Esophagus squamous epithelium (tissue), 5 donors: ENCODE measurements at regions not wholly inside any gene's neighbourhood (a gene's known extent, or its start where the extent isn't known, plus 50 kb on each side); places are given as distances from the start of the nearest gene placed in this dataset.
"Not testable (repeated sequence)": the region's sequence is repeated elsewhere in the genome, so short reads cannot be mapped to it uniquely, and the experiment has no call there.

Source experiments
- DNase-seq: peaks from one replicate; lab custom pipeline; 2025; lab: John Stamatoyannopoulos, UW
- H3K27ac ChIP-seq, 4 donors: fragments of 200-600 bp; sonication (generic); one replicate each; pipeline ENCODE4 v1.5.1; 2016 to 2019; ENCODE audit warnings: mild to moderate bottlenecking in 1 of 4
- H3K27me3 ChIP-seq, 4 donors: fragments of 200-600 bp; sonication (generic); 1 replicate in 3 of 4; 2 replicates in 1 of 4; pipeline versions ENCODE4 v1.5.1 to v1.6.0; 2017 to 2021; ENCODE audit warnings: antibody characterized with exemption in 1 of 4
- H3K36me3 ChIP-seq, 3 donors: fragments of 200-600 bp; sonication (generic); one replicate each; pipeline ENCODE4 v1.5.1; 2016 to 2019
- H3K4me1 ChIP-seq, 3 donors: fragments of 200-600 bp; sonication (generic); one replicate each; pipeline ENCODE4 v1.5.1; 2017 to 2019
- H3K4me3 ChIP-seq, 4 donors: fragments of 200-600 bp; sonication (generic); 1 replicate in 3 of 4; 2 replicates in 1 of 4; pipeline ENCODE4 v1.5.1; 2016 to 2019; ENCODE audit warnings: mild to moderate bottlenecking in 2 of 4, moderate library complexity in 1 of 4
- H3K9me3 ChIP-seq, 3 donors: fragments of 200-600 bp; sonication (generic); one replicate each; pipeline ENCODE4 v1.5.1; 2016 to 2019
- POLR2A ChIP-seq, 4 donors: fragments of 450-650 bp; IDR thresholded peaks; one replicate each; pipeline ENCODE4 v1.6.1; 2017; ENCODE audit warnings: antibody characterized with exemption in 4 of 4, mild to moderate bottlenecking in 4 of 4, moderate library complexity in 3 of 4
- WGBS, 2 donors: methylation state at CpG; one replicate each; pipeline ENCODE4 v1.1.5; 2018; 5-methylcytosine and 5-hydroxymethylcytosine counted together
- intact Hi-C: fragments of 100-400 bp; cut with DNase I; formaldehyde crosslinking; loops from one replicate; pipeline ENCODE4 v1.15.0; 2022
- TF ChIP-seq, protein P1 (sequence below), 6 experiments: fragments of 450-650 bp in 4 of 6; fragments of 200-600 bp in 2 of 6; sonication (generic) in 2 of 6; IDR thresholded peaks; one replicate each; pipeline ENCODE4 v1.5.1; 2016 to 2019; ENCODE audit warnings: antibody characterized with exemption in 6 of 6, mild to moderate bottlenecking in 4 of 6, moderate library complexity in 4 of 6
- donor health status: DM: yes; HTN: yes; CAD: no.

DNA sequence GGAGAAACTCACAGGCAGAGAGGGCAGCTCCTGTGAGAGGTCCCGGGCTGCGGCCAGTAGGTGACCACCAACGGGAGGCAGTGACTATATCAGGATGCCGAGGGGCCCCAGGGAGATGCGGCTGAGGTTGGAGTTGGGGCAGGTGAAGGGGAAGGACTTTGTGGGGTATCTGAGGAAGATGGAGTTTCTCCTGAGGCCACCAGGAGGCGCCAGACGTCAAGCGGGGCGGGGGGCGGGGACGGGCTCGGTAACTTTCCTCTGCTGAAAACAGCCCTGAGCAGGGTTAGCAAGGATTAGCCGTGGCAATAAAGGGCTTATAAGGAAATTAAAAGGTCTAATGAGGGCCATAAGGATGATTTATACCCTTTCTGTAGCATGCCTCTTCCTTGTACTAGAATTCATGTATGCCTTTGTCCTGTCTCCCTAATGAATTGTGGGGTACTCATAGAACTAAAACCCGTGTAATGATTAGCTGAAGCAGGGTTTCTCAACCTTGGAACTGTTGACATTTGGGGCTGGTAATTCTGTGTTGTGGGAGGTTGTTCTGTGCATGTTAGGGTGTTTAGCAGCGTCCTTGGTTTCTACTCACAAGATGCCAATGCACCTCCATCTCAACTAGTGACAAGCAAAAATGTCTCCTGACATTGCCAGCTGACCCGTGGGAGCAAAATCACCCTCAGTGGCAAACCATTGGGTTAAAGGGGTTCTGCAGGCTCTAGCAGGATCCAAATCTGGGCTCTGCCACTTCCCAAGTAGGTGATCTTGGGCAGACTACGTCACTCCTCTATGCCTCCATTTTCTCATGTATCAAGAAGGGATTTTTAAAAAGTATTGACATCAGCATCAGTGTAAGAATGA lies 74.8 kb upstream of the GRIN2A start:
- H3K36me3 ChIP-seq: no peaks in the 10 kb centered on the region
- no peaks in the 10 kb centered on the region for H3K9me3 ChIP-seq
- peaks cover 5 to 24% (median 15%) of the 10 kb centered on the region in 3 donors for H3K4me1 ChIP-seq
- H3K27ac ChIP-seq: peak overlapping the region in 3 of 4 donors; percentile 11 to 44 (median 41)
- H3K4me3 ChIP-seq: no peak overlapping the region
- TF ChIP-seq, protein P1, sequence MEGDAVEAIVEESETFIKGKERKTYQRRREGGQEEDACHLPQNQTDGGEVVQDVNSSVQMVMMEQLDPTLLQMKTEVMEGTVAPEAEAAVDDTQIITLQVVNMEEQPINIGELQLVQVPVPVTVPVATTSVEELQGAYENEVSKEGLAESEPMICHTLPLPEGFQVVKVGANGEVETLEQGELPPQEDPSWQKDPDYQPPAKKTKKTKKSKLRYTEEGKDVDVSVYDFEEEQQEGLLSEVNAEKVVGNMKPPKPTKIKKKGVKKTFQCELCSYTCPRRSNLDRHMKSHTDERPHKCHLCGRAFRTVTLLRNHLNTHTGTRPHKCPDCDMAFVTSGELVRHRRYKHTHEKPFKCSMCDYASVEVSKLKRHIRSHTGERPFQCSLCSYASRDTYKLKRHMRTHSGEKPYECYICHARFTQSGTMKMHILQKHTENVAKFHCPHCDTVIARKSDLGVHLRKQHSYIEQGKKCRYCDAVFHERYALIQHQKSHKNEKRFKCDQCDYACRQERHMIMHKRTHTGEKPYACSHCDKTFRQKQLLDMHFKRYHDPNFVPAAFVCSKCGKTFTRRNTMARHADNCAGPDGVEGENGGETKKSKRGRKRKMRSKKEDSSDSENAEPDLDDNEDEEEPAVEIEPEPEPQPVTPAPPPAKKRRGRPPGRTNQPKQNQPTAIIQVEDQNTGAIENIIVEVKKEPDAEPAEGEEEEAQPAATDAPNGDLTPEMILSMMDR (IDR thresholded peaks at IDR 0.05): peak; percentile 54 to 91 (median 72)
- no peak for TF ChIP-seq POLR2A (IDR thresholded peaks at IDR 0.05)
- no peak for DNase-seq
- intact Hi-C loops: no loop called here
- 5 to 17% methylated on average over 13 to 16 of the region's 17 CpGs for WGBS, 2 donors
- peaks cover 0 to 16% (median 0%) of the 10 kb centered on the region in 4 donors for H3K27me3 ChIP-seq

DNA sequence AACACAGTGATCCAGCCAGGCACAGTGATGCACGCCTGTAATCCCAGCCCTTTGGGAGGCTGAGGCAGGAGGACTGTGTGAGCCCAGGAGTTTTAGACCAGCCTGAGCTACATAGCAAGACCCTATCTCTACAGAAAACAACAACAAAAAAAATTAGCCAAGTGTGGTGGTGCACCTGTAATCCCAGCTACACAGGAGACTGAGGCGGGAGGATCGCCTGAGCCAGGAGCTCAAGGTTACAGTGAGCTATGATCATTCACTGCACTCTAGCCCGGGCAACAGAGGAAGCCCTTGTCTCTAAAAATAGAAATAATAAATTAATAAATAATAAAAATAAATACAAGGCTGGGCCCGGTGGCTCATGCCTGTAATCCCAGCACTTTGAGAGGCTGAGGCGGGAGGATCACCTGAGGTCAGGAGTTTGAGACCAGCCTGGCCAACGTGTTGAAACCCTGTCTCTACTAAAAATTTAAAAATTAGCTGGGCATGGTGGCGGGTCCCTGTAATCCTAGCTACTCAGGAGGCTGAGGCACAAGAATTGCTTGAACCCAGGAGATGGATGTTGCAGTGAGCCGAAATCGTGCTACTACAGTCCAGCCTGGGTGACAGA lies 75.5 kb upstream of the GRIN2A start:
- H3K9me3 ChIP-seq, DNase-seq, intact Hi-C loops, H3K27me3 ChIP-seq, H3K4me3 ChIP-seq, H3K36me3 ChIP-seq: not testable (repeated sequence)
- Histone ChIP-seq H3K4me1 (peaks cover 5 to 24% (median 15%) of the 10 kb centered on the region in 3 donors), H3K27ac (peak overlapping the region in 3 of 4 donors; percentile 11 to 44 (median 41))
- WGBS, 2 donors: 83 to 85% methylated on average over 8 to 10 of the region's 10 CpGs

DNA sequence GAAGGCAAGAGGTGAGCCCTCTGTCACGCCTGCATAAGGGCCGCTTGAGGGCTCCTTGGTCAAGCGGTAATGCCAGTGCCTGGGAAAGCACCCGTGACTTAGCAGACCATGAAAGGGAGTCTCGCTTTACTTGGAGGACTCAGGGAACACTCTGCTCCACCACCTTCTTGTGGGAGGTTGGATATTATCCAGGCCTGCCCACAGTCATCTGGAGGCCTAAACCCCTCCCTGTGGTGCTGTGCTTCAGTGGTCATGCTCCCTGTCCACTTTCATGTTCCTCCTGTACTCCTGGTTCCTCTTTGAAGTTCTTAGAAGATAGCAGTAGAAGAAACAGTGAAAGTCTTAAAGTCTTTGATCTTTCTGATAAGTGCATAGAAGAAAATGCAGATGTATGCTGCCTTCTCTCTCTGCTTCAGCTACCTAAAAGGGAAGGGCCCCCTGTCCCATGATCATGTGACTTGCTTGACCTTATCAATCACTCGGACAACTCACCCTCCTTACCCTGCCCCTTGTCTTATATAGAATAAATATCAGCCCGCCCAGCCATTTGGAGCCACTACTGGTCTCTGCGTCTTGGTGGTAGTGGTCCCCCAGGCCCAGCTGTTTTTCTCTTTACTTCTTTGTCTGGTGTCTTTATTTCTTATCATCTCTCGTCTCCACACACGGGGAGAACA lies 76.8 kb upstream of the GRIN2A start:
- H3K9me3 ChIP-seq, H3K4me3 ChIP-seq, intact Hi-C loops, H3K27ac ChIP-seq, H3K27me3 ChIP-seq, DNase-seq, H3K36me3 ChIP-seq: not testable (repeated sequence)
- WGBS, 2 donors: 74 to 80% methylated on average over 9 to 10 of the region's 10 CpGs
- peaks cover 5 to 24% (median 15%) of the 10 kb centered on the region in 3 donors for H3K4me1 ChIP-seq

DNA sequence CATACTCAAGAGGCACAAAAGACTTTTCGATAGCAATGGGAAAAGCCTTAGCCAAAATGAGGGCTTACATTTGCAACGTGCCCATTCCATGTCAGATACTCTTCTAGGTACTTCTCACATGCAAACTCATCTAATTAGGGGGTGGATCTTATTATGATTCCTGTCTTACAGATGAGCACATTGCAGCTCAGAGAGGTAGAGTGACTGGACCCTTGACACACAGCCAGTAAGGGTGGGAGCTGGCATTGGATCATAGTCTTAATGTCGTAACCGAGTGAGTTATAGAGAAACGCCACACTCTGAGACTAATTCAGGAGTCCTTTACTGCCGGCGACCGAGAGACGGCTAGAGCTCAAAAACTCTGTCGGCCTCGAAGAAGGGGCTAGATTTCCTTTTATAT lies 78.8 kb upstream of the GRIN2A start:
- WGBS, 2 donors: 34 to 67% methylated on average over 11 of the region's 11 CpGs
- Histone ChIP-seq H3K4me3 (no peak overlapping the region), H3K27ac (no peak overlapping the region), H3K4me1 (peaks cover 5 to 17% (median 15%) of the 10 kb centered on the region in 3 donors), H3K36me3 (no peaks in the 10 kb centered on the region), H3K27me3 (no peaks in the 10 kb centered on the region), H3K9me3 (no peaks in the 10 kb centered on the region)
- intact Hi-C loops: no loop called here
- TF ChIP-seq POLR2A (IDR thresholded peaks at IDR 0.05): no peak
- TF ChIP-seq, protein P1 (IDR thresholded peaks at IDR 0.05): no peak
- DNase-seq: no peak

DNA sequence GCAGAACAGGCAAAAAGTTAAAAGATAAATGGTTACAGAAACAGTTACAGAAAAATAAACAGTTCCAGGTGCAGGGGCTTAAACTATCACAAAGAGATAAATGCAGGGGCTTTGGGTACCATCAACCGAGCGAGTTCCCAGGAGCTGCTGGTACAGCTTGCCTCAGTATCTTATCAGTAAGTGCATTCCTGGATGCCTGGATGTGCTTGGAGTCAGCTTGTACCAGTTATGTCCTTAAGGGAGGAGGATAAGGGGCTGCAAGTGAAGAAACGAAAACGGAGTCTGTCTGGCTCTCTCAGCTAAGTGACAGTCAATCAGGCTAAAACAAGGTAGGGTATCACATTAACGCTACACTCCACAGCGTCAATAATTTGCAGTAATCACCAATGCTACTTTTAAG lies 79.3 kb upstream of the GRIN2A start:
- WGBS, 2 donors: 52 to 70% methylated on average over 6 of the region's 6 CpGs
- DNase-seq, H3K36me3 ChIP-seq, H3K27ac ChIP-seq, H3K9me3 ChIP-seq, H3K4me3 ChIP-seq, H3K27me3 ChIP-seq, intact Hi-C loops: not testable (repeated sequence)
- peaks cover 5 to 13% (median 11%) of the 10 kb centered on the region in 3 donors for H3K4me1 ChIP-seq

DNA sequence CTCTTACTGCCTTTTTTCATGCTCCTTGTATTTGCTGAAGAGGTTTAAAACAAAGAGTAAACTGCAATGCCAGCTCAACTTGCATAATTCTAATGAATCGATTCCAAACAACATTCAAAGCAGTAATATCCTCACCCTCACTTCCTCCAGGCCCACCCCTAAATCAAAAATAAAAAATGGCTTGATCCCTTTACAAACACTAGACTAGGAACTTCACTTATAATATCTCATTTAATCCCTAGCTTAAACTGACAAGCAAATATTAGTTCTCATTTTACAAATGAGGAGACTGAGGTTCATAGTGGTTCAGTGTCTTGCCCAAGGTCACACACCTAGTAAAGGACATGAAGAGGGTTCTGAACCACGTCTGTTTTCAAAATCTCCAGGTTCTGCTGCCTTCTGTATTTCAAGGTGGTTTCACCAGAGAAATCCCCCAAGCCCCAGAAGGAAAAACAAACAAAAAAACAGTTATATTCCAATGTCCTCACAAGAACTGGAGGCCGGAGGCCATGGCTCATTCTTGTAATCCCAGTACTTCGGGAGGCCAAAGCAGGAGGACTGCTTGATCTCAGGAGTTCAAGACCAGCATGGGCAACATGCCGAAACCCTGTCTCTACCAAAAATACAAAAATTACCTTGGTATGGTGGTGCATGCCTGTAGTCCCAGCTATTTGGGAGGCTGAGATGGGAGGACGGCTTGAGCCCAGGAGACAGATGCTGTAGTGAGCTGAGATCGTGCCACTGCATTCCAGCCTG lies 80.3 kb upstream of the GRIN2A start:
- 80 to 81% methylated on average over 7 of the region's 7 CpGs for WGBS, 2 donors
- Histone ChIP-seq H3K4me1 (peaks cover 0 to 2% (median 2%) of the 10 kb centered on the region in 3 donors), H3K36me3 (no peaks in the 10 kb centered on the region), H3K4me3 (no peak overlapping the region), H3K27ac (no peak overlapping the region), H3K27me3 (no peaks in the 10 kb centered on the region), H3K9me3 (no peaks in the 10 kb centered on the region)
- intact Hi-C loops: no loop called here
- DNase-seq: no peak
- TF ChIP-seq, protein P1 (IDR thresholded peaks at IDR 0.05): no peak
- TF ChIP-seq POLR2A (IDR thresholded peaks at IDR 0.05): no peak
